HEK293T (cell line): ENCODE measurements at regions not wholly inside any gene's neighbourhood (a gene's known extent, or its start where the extent isn't known, plus 50 kb on each side); places are given as distances from the start of the nearest gene placed in this dataset.

Source experiments
- FOXA1 ChIP-seq: fragments of 450-650 bp; IDR thresholded peaks from 2 replicates; pipeline ENCODE4 v1.6.1; 2016; ENCODE audit warnings: mild to moderate bottlenecking
- SP1 ChIP-seq: fragments of 450-650 bp; IDR thresholded peaks from 2 replicates; pipeline ENCODE4 v1.6.1; 2017
- SUZ12 ChIP-seq: fragments of 450-650 bp; IDR thresholded peaks from 2 replicates; pipeline ENCODE4 v1.6.1; 2016; ENCODE audit warnings: mild to moderate bottlenecking
- TARDBP ChIP-seq: fragments of 450-650 bp; IDR thresholded peaks from 2 replicates; pipeline ENCODE4 v1.6.1; 2016
- ZNF384 ChIP-seq: fragments of 450-650 bp; IDR thresholded peaks from 2 replicates; pipeline ENCODE4 v1.6.1; 2016

DNA sequence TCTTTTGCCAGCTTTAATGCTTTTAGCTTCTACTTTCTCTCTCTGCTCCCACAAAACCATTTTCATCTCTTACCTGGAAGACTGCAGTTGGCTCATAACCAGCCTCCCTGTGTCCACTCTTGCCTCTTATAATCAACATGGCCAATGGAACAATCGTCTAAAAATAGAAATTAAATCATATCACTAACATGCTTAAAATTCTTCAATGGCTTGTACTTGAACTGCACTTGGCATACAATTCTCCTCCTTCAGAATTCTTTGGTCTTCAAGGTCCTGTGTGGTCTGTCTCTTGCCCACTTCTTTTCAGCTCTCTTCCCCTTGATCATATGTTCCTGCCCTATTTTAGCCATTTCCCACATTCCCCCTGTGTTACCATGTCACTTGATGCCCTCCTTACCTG lies 342.2 kb downstream of the ATP23 start:
- TF ChIP-seq SP1 (no peak), SUZ12 (no peak), TARDBP (no peak), FOXA1 (no peak), ZNF384 (no peak)
